ENCODE measurements at regions not wholly inside any gene's neighbourhood (a gene's known extent, or its start where the extent isn't known, plus 50 kb on each side); places are given as distances from the start of the nearest gene placed in this dataset.

DNA sequence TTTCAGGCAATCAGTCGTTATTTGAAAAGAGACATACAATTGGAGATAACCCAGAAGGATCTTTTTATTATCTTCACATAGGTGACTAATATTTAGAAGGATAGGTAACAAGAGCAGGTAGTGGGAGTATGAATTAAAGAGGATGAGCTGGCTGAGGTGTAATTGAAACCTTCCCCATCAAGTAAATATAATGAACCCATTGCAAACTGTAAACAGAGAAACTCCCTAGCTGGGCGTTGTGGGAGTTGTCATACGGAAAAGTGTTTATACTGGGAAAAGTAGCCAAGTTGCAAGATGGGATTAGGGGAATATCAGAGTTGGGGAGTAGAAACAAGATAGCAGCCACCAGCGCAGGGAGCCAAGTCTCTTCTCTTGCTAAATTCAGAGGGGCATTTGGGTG lies 448.4 kb downstream of the COG6 start:
- TF ChIP-seq, protein P1, sequence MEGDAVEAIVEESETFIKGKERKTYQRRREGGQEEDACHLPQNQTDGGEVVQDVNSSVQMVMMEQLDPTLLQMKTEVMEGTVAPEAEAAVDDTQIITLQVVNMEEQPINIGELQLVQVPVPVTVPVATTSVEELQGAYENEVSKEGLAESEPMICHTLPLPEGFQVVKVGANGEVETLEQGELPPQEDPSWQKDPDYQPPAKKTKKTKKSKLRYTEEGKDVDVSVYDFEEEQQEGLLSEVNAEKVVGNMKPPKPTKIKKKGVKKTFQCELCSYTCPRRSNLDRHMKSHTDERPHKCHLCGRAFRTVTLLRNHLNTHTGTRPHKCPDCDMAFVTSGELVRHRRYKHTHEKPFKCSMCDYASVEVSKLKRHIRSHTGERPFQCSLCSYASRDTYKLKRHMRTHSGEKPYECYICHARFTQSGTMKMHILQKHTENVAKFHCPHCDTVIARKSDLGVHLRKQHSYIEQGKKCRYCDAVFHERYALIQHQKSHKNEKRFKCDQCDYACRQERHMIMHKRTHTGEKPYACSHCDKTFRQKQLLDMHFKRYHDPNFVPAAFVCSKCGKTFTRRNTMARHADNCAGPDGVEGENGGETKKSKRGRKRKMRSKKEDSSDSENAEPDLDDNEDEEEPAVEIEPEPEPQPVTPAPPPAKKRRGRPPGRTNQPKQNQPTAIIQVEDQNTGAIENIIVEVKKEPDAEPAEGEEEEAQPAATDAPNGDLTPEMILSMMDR (IDR thresholded peaks at IDR 0.05; ENCODE audit: low read length), result no peak
- TF ChIP-seq EZH2 (IDR thresholded peaks at IDR 0.05; ENCODE audit: borderline replicate concordance, low read length), result no peak
